B cell (primary cell): ENCODE measurements at regions not wholly inside any gene's neighbourhood (a gene's known extent, or its start where the extent isn't known, plus 50 kb on each side); places are given as distances from the start of the nearest gene placed in this dataset.

Source experiments
- ATAC-seq: fragments of 200-7000 bp; cut with Tn5 transposase; one replicate; pipeline ENCODE4 v1.10.0; 2021; ENCODE audit warnings: low read depth, mild to moderate bottlenecking, moderate number of reproducible peaks, moderate library complexity
- CTCF ChIA-PET: fragments of 350-600 bp; sonication (Branson Sonifier 250); formaldehyde crosslinking; loops from one replicate; lab custom pipeline; 2021; ENCODE audit warnings: antibody characterized with exemption, inconsistent platforms; lab: Charles Lee
- POLR2A ChIA-PET: fragments of 350-600 bp; sonication (Branson Sonifier 250); formaldehyde crosslinking; loops from one replicate; lab custom pipeline; 2021; ENCODE audit warnings: antibody characterized with exemption; lab: Charles Lee
- DNase-seq: peaks from one replicate; pipeline ENCODE4 v3.0.0; 2013
- H2AFZ ChIP-seq: 2 replicates; pipeline ENCODE4 v1.6.1; 2012; ENCODE audit warnings: mild to moderate bottlenecking, low read depth, low read length; ENCODE audit not compliant: insufficient read depth, poor library complexity, severe bottlenecking
- H3K27ac ChIP-seq, 2 donors: 1 replicate in 1 of 2; 2 replicates in 1 of 2; pipeline ENCODE4 v1.5.1; 2012 to 2013; ENCODE audit warnings: low read length in 2 of 2, mild to moderate bottlenecking in 2 of 2, moderate library complexity in 1 of 2
- H3K27me3 ChIP-seq, 4 experiments: fragments of 200-600 bp in 1 of 4; sonication (generic) in 1 of 4; replicated peaks in 1 of 4; 1 replicate in 2 of 4; 2 replicates in 2 of 4; pipeline versions ENCODE4 v1.6.1 to v1.7.0; 2013 to 2016; ENCODE audit warnings: low read length in 3 of 4, mild to moderate bottlenecking in 2 of 4, mixed read lengths in 1 of 4, moderate library complexity in 1 of 4; ENCODE audit not compliant: insufficient read depth in 4 of 4, control insufficient read depth in 3 of 4; ENCODE audit errors: control extremely low read depth in 1 of 4
- H3K36me3 ChIP-seq, 2 experiments: replicated peaks in 1 of 2; 1 replicate in 1 of 2; 2 replicates in 1 of 2; pipeline versions ENCODE4 v1.6.1 to v1.7.1; 2013; ENCODE audit warnings: low read length in 1 of 2; ENCODE audit not compliant: insufficient read depth in 2 of 2, control insufficient read depth in 1 of 2; ENCODE audit errors: control extremely low read depth in 1 of 2, extremely low read depth in 1 of 2
- H3K4me1 ChIP-seq, 2 donors: fragments of 200-600 bp in 1 of 2; sonication (generic) in 1 of 2; 1 replicate in 1 of 2; 2 replicates in 1 of 2; pipeline versions ENCODE4 v1.5.1 to v1.6.1; 2013 to 2017; ENCODE audit warnings: low read length in 2 of 2; ENCODE audit not compliant: control insufficient read depth in 2 of 2, insufficient read depth in 2 of 2
- H3K4me2 ChIP-seq: replicated peaks from 2 replicates; pipeline ENCODE3; 2012; ENCODE audit warnings: mild to moderate bottlenecking, low read depth, low read length; ENCODE audit not compliant: poor library complexity, severe bottlenecking
- H3K4me3 ChIP-seq, 5 experiments: fragments of 200-600 bp in 1 of 5; sonication (generic) in 1 of 5; 1 replicate in 3 of 5; 2 replicates in 2 of 5; pipeline versions ENCODE4 v1.5.1 to v1.7.0; 2011 to 2016; ENCODE audit warnings: low read length in 4 of 5, mild to moderate bottlenecking in 4 of 5, low read depth in 2 of 5, control low read depth in 1 of 5, moderate library complexity in 1 of 5; ENCODE audit not compliant: insufficient read depth in 1 of 5; ENCODE audit errors: control extremely low read depth in 1 of 5, extremely low read depth in 1 of 5
- H3K79me2 ChIP-seq: fragments of 200-600 bp; sonication (generic); one replicate; pipeline ENCODE4 v1.6.0; 2016; ENCODE audit warnings: low read length; ENCODE audit not compliant: control insufficient read depth, insufficient read depth
- H3K9ac ChIP-seq: fragments of 200-600 bp; sonication (generic); 2 replicates; pipeline ENCODE4 v1.6.1; 2017; ENCODE audit warnings: mild to moderate bottlenecking, low read length, moderate library complexity
- H3K9me3 ChIP-seq, 3 donors: one replicate each; pipeline versions ENCODE4 v1.6.1 to v1.7.1; 2013; ENCODE audit warnings: low read length in 2 of 3; ENCODE audit not compliant: control insufficient read depth in 2 of 3, insufficient read depth in 1 of 3; ENCODE audit errors: control extremely low read depth in 1 of 3
- H4K20me1 ChIP-seq: 2 replicates; pipeline ENCODE4 v1.6.0; 2012; ENCODE audit warnings: mild to moderate bottlenecking, low read length; ENCODE audit not compliant: insufficient read depth, control insufficient read depth, poor library complexity, severe bottlenecking
- H3K27ac Mint-ChIP-seq: one replicate; pipeline ENCODE4 v1.8.0; 2021; ENCODE audit warnings: mixed read lengths
- H3K27me3 Mint-ChIP-seq: one replicate; pipeline ENCODE4 v1.8.0; 2021; ENCODE audit warnings: mixed read lengths
- H3K4me1 Mint-ChIP-seq: one replicate; pipeline ENCODE4 v1.8.0; 2021; ENCODE audit warnings: mixed read lengths
- H3K4me3 Mint-ChIP-seq: one replicate; pipeline ENCODE4 v1.8.0; 2021; ENCODE audit warnings: mixed read lengths
- H3K9me3 Mint-ChIP-seq: one replicate; pipeline ENCODE4 v1.8.0; 2022; ENCODE audit warnings: mixed read lengths; ENCODE audit not compliant: insufficient read depth
- EZH2 ChIP-seq: IDR thresholded peaks from 2 replicates; pipeline ENCODE4 v1.6.1; 2012; ENCODE audit warnings: borderline replicate concordance, low read depth, mild to moderate bottlenecking, moderate library complexity, low read length; ENCODE audit not compliant: insufficient read depth, poor library complexity, severe bottlenecking
- WGBS: methylation state at CpG from one replicate; pipeline ENCODE4 v1.1.5; 2013; ENCODE audit warnings: missing lambda C conversion rate; ENCODE audit not compliant: insufficient coverage; 5-methylcytosine and 5-hydroxymethylcytosine counted together
- intact Hi-C: fragments of 100-400 bp; cut with micrococcal nuclease; formaldehyde crosslinking; loops from one replicate; pipeline ENCODE4 v1.10.0; 2022
- TF ChIP-seq, protein P1 (sequence below): fragments of 200-600 bp; IDR thresholded peaks from one replicate; pipeline ENCODE4 v1.8.0; 2022; ENCODE audit warnings: antibody characterized with exemption, mild to moderate bottlenecking

- Histone ChIP-seq H3K79me2 (no peaks in the 10 kb centered on the region), H4K20me1 (no peaks in the 10 kb centered on the region), H3K4me2 (no peak overlapping the region), H3K9ac (no peak overlapping the region), H2AFZ (no peak overlapping the region), H3K27ac (no peak overlapping the region), H3K9me3 (no peaks in the 10 kb centered on the region), H3K4me3 (no peak overlapping the region), H3K27me3 (no peaks in the 10 kb centered on the region), H3K36me3 (no peaks in the 10 kb centered on the region), H3K4me1 (no peaks in the 10 kb centered on the region)
- TF ChIP-seq, protein P1, sequence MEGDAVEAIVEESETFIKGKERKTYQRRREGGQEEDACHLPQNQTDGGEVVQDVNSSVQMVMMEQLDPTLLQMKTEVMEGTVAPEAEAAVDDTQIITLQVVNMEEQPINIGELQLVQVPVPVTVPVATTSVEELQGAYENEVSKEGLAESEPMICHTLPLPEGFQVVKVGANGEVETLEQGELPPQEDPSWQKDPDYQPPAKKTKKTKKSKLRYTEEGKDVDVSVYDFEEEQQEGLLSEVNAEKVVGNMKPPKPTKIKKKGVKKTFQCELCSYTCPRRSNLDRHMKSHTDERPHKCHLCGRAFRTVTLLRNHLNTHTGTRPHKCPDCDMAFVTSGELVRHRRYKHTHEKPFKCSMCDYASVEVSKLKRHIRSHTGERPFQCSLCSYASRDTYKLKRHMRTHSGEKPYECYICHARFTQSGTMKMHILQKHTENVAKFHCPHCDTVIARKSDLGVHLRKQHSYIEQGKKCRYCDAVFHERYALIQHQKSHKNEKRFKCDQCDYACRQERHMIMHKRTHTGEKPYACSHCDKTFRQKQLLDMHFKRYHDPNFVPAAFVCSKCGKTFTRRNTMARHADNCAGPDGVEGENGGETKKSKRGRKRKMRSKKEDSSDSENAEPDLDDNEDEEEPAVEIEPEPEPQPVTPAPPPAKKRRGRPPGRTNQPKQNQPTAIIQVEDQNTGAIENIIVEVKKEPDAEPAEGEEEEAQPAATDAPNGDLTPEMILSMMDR, result no peak
- TF ChIP-seq EZH2, result no peak
- no peak overlapping the region for H3K27ac Mint-ChIP-seq
- no peaks in the 10 kb centered on the region for H3K9me3 Mint-ChIP-seq
- no peaks in the 10 kb centered on the region for H3K27me3 Mint-ChIP-seq
- ChIA-PET POLR2A (no interaction called here), CTCF (no interaction called here)
- intact Hi-C loops, result no loop called here
- no peaks in the 10 kb centered on the region for H3K4me1 Mint-ChIP-seq
- no peak for ATAC-seq
- DNase-seq, result no peak
- no peak overlapping the region for H3K4me3 Mint-ChIP-seq
- no CpG with 5 or more reads among the region's 6 CpGs for WGBS
Measured at GRCh38 chr4:180726611-180727010, 1516.6 kb upstream of the TENM3 start.

DNA sequence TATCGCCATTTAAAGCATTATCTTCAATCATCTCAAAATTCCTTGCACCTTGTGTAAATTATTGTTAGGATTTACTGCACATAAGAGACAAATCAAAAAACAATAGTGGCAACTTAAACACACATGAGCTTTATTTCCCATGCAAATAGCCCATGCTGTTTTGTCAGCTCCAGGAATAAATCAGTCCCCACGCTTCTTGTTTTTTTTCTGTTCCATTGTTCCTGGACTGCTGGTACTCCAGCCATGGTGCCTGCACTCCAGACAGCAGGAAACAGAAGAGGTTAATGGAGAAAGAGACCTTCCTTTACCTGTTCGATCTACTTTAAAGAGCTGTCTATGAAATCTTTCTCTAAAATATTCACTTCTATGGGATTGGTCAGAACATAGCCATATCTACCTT lies 1515.7 kb upstream of the TENM3 start:
- no peaks in the 10 kb centered on the region for H3K36me3 ChIP-seq
- TF ChIP-seq, protein P1, result no peak
- TF ChIP-seq EZH2, result no peak
- POLR2A ChIA-PET, result no interaction called here
- no peaks in the 10 kb centered on the region for H3K9me3 ChIP-seq
- ATAC-seq (no peak), DNase-seq (no peak)
- H3K27me3 Mint-ChIP-seq, result no peaks in the 10 kb centered on the region
- 50% methylated on average over 1 of the region's 3 CpGs for WGBS
- intact Hi-C loops, result no loop called here
- no peaks in the 10 kb centered on the region for H3K4me1 ChIP-seq
- no peaks in the 10 kb centered on the region for H3K9me3 Mint-ChIP-seq
- H3K27ac Mint-ChIP-seq, result no peak overlapping the region
- H2AFZ ChIP-seq, result no peak overlapping the region
- H3K27ac ChIP-seq, result no peak overlapping the region
- no peak overlapping the region for H3K4me2 ChIP-seq
- H4K20me1 ChIP-seq, result no peaks in the 10 kb centered on the region
- H3K27me3 ChIP-seq, result no peaks in the 10 kb centered on the region
- H3K79me2 ChIP-seq, result no peaks in the 10 kb centered on the region
- H3K4me3 ChIP-seq, result no peak overlapping the region
- CTCF ChIA-PET, result no interaction called here
- no peaks in the 10 kb centered on the region for H3K4me1 Mint-ChIP-seq
- H3K9ac ChIP-seq, result no peak overlapping the region
- H3K4me3 Mint-ChIP-seq, result no peak overlapping the region
